ENCODE measurements at regions not wholly inside any gene's neighbourhood (a gene's known extent, or its start where the extent isn't known, plus 50 kb on each side); places are given as distances from the start of the nearest gene placed in this dataset.

GRCh38 chr7:54690050-54690443, 69.0 kb downstream of the SEC61G start:
- DNase-seq (no peak), ATAC-seq (no peak)
- Histone ChIP-seq H3K27me3 (ENCODE audit: control insufficient read depth, insufficient read depth, low read length) (no peaks in the 10 kb centered on the region), H3K9me3 (ENCODE audit: control insufficient read depth, insufficient read depth, low read length) (no peaks in the 10 kb centered on the region), H3K36me3 (ENCODE audit: control insufficient read depth, insufficient read depth, low read length) (no peaks in the 10 kb centered on the region), H3K4me3 (ENCODE audit: low read length) (no peak overlapping the region), H3K27ac (ENCODE audit: low read length) (no peak overlapping the region), H3K4me1 (ENCODE audit: control insufficient read depth, insufficient read depth, low read length) (no peaks in the 10 kb centered on the region)
- Mint-ChIP-seq H3K9me3 (peaks cover under 1 to 1% of the 10 kb centered on the region in 2 donors), H3K4me3 (no peak overlapping the region), H3K27me3 (ENCODE audit: low read depth in 2 of 2) (no peaks in the 10 kb centered on the region), H3K36me3 (no peaks in the 10 kb centered on the region), H3K27ac (no peak overlapping the region), H3K4me1 (no peaks in the 10 kb centered on the region)
- WGBS (ENCODE audit: insufficient coverage) = 84% methylated on average over 9 of the region's 9 CpGs
- intact Hi-C loops (cut with micrococcal nuclease) = no loop called here
- TF ChIP-seq CTCF (IDR thresholded peaks at IDR 0.05) = no peak

- intact Hi-C loops (cut with micrococcal nuclease) = no loop called here
- ATAC-seq = no peak
Measured at GRCh38 chr7:54689394-54690049, 69.5 kb downstream of the SEC61G start.

GRCh38 chr7:54687462-54688212, 71.4 kb downstream of the SEC61G start:
- no peak overlapping the region for H3K4me3 Mint-ChIP-seq
- H3K36me3 Mint-ChIP-seq = no peaks in the 10 kb centered on the region
- ATAC-seq (no peak), DNase-seq (no peak)
- Histone ChIP-seq H3K27me3 (ENCODE audit: control insufficient read depth, insufficient read depth, low read length) (no peaks in the 10 kb centered on the region), H3K4me1 (ENCODE audit: control insufficient read depth, insufficient read depth, low read length) (no peaks in the 10 kb centered on the region), H3K9me3 (ENCODE audit: control insufficient read depth, insufficient read depth, low read length) (no peaks in the 10 kb centered on the region), H3K36me3 (ENCODE audit: control insufficient read depth, insufficient read depth, low read length) (no peaks in the 10 kb centered on the region), H3K27ac (ENCODE audit: low read length) (no peak overlapping the region), H3K4me3 (ENCODE audit: low read length) (no peak overlapping the region)
- intact Hi-C loops (cut with micrococcal nuclease) = no loop called here
- WGBS (ENCODE audit: insufficient coverage) = 85% methylated on average over 4 of the region's 5 CpGs
- no peak overlapping the region for H3K27ac Mint-ChIP-seq
- no peaks in the 10 kb centered on the region for H3K27me3 Mint-ChIP-seq (ENCODE audit: low read depth in 2 of 2)
- no peaks in the 10 kb centered on the region for H3K4me1 Mint-ChIP-seq
- TF ChIP-seq CTCF (IDR thresholded peaks at IDR 0.05) = no peak
- H3K9me3 Mint-ChIP-seq = peaks cover 5 to 7% of the 10 kb centered on the region in 2 donors

More at GRCh38 chr7:54689394-54690049, 69.5 kb downstream of the SEC61G start:
- no peak overlapping the region for H3K27ac ChIP-seq (ENCODE audit: low read length)
- no peaks in the 10 kb centered on the region for H3K4me1 Mint-ChIP-seq
- H3K9me3 ChIP-seq (ENCODE audit: control insufficient read depth, insufficient read depth, low read length) = no peaks in the 10 kb centered on the region
- WGBS (ENCODE audit: insufficient coverage) = 92% methylated on average over 5 of the region's 5 CpGs
- no peak overlapping the region for H3K27ac Mint-ChIP-seq
- H3K4me3 ChIP-seq (ENCODE audit: low read length) = no peak overlapping the region
- no peaks in the 10 kb centered on the region for H3K36me3 Mint-ChIP-seq
- H3K4me1 ChIP-seq (ENCODE audit: control insufficient read depth, insufficient read depth, low read length) = no peaks in the 10 kb centered on the region
- no peak overlapping the region for H3K4me3 Mint-ChIP-seq
- no peak for DNase-seq
- peaks cover 5% of the 10 kb centered on the region in 2 donors for H3K9me3 Mint-ChIP-seq
- H3K36me3 ChIP-seq (ENCODE audit: control insufficient read depth, insufficient read depth, low read length) = no peaks in the 10 kb centered on the region
- no peaks in the 10 kb centered on the region for H3K27me3 Mint-ChIP-seq (ENCODE audit: low read depth in 2 of 2)
- no peak for TF ChIP-seq CTCF (IDR thresholded peaks at IDR 0.05)
- H3K27me3 ChIP-seq (ENCODE audit: control insufficient read depth, insufficient read depth, low read length) = no peaks in the 10 kb centered on the region

Data from natural killer cell (primary cell).